ENCODE measurements at regions not wholly inside any gene's neighbourhood (a gene's known extent, or its start where the extent isn't known, plus 50 kb on each side); places are given as distances from the start of the nearest gene placed in this dataset.

DNA sequence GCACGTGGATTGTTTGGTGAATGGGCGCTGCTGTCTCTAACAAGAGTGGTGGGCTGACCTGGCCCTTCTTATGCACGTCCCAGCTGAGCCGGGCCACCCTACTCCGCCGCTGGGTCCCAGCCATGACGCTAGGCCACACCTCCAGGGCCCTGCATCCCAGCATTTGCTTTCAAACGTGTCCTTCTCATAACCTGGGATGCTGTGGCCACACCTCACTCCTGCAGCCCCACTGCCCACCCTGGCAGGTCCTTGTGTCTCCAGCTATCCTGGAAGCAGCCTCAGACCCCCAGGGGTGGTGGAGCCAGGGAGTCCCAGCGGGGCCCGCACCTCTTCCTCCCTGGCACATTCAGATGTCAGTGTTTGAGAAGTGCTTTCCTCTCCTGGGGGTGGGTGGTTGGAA, 168.6 kb downstream of the IRF8 start:
- no peak overlapping the region for H3K4me3 ChIP-seq (replicated peaks; ENCODE audit: low read depth, low read length)
- no peak for DNase-seq (ENCODE audit: extremely low read depth, insufficient read length)
- H3K36me3 ChIP-seq (ENCODE audit: control insufficient read depth, insufficient read depth, low read length), result no peaks in the 10 kb centered on the region
- H3K27me3 ChIP-seq (replicated peaks; ENCODE audit: control insufficient read depth, insufficient read depth, low read length), result no peaks in the 10 kb centered on the region; the same call in 1 of the 2 replicates
- TF ChIP-seq, protein P1, sequence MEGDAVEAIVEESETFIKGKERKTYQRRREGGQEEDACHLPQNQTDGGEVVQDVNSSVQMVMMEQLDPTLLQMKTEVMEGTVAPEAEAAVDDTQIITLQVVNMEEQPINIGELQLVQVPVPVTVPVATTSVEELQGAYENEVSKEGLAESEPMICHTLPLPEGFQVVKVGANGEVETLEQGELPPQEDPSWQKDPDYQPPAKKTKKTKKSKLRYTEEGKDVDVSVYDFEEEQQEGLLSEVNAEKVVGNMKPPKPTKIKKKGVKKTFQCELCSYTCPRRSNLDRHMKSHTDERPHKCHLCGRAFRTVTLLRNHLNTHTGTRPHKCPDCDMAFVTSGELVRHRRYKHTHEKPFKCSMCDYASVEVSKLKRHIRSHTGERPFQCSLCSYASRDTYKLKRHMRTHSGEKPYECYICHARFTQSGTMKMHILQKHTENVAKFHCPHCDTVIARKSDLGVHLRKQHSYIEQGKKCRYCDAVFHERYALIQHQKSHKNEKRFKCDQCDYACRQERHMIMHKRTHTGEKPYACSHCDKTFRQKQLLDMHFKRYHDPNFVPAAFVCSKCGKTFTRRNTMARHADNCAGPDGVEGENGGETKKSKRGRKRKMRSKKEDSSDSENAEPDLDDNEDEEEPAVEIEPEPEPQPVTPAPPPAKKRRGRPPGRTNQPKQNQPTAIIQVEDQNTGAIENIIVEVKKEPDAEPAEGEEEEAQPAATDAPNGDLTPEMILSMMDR (IDR thresholded peaks at IDR 0.05; ENCODE audit: insufficient read depth, low read length, poor library complexity, severe bottlenecking), result no peak

DNA sequence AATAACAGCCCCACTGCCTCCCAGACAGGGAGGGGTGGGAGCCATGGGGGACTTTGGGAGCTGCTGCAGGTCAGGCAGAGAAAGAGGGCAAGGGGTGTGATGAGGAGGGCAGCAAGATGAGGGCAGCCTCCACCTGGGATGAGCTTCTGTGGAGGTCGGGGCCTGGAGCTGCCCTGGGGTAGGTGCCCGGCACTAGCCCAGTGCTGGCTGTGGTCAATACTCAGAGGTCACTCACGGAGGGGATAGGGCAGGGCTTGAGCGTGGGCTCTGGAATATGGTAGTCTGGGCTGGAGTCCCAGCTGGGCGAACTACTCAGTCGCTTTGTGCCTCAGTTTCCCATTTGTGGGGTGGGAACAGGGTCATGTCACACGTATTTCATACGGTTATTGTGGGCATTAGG, 169.0 kb downstream of the IRF8 start:
- Histone ChIP-seq H3K4me3 (replicated peaks; ENCODE audit: low read depth, low read length) (no peak overlapping the region), H3K36me3 (ENCODE audit: control insufficient read depth, insufficient read depth, low read length) (no peaks in the 10 kb centered on the region), H3K27me3 (replicated peaks; ENCODE audit: control insufficient read depth, insufficient read depth, low read length) (no peaks in the 10 kb centered on the region; the same call in 1 of the 2 replicates)
- TF ChIP-seq, protein P1 (IDR thresholded peaks at IDR 0.05; ENCODE audit: insufficient read depth, low read length, poor library complexity, severe bottlenecking), result no peak
- DNase-seq (ENCODE audit: extremely low read depth, insufficient read length), result no peak

DNA sequence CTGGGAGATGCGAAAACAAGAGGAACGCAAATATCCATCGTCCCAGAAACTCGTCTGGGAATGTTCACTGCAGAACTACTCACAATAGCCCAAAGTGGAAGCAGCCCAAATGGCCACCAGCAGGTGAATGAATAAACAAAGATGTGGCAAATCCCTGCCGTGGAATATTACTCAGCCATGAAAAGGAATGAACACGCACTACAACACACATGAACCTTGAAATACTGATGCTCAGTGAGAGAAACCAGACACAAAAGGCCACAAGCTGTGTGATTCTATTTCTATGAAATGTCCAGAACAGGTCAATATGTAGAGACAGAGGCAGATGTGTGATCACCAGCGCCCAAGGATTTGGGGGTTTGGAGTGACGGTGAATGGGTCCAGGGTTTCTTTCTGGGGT, 169.8 kb downstream of the IRF8 start:
- Histone ChIP-seq H3K36me3 (ENCODE audit: control insufficient read depth, insufficient read depth, low read length) (no peaks in the 10 kb centered on the region), H3K27me3 (replicated peaks; ENCODE audit: control insufficient read depth, insufficient read depth, low read length) (no peaks in the 10 kb centered on the region; the same call in 1 of the 2 replicates), H3K4me3 (replicated peaks; ENCODE audit: low read depth, low read length) (no peak overlapping the region)
- DNase-seq (ENCODE audit: extremely low read depth, insufficient read length), result no peak
- TF ChIP-seq, protein P1 (IDR thresholded peaks at IDR 0.05; ENCODE audit: insufficient read depth, low read length, poor library complexity, severe bottlenecking), result no peak

DNA sequence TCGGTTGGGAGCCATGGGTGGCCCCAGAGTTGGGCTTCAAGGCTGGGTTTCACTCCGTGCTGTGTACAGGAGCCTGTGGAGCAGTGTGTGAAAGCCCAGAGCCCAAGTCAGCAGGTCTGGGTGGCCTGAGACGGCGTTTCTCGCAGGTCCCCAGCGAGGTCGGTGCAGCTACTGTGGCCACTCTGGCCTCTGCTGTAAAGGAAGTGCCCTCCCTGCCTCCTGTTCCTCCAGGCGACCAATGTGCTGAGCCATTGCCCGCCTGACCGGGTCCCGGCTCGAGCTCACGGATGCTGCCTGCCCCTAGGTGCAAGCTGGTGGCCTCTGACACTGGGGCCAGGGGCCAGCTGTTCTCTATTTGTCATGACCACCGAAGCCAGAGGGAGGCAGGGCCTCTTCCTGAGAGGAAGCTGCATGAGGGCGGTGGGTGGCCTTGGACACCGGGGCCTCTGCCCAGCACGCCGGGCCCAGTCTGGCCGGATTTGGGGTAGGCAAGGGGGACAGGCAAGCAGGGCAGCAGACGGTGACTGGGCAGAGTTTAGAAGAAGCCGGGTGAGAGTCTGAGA, 170.9 kb downstream of the IRF8 start:
- Histone ChIP-seq H3K4me3 (replicated peaks; ENCODE audit: low read depth, low read length) (no peak overlapping the region), H3K27me3 (replicated peaks; ENCODE audit: control insufficient read depth, insufficient read depth, low read length) (no peaks in the 10 kb centered on the region; the same call in 1 of the 2 replicates), H3K36me3 (ENCODE audit: control insufficient read depth, insufficient read depth, low read length) (no peaks in the 10 kb centered on the region)
- no peak for DNase-seq (ENCODE audit: extremely low read depth, insufficient read length)
- TF ChIP-seq, protein P1 (IDR thresholded peaks at IDR 0.05; ENCODE audit: insufficient read depth, low read length, poor library complexity, severe bottlenecking), result no peak

DNA sequence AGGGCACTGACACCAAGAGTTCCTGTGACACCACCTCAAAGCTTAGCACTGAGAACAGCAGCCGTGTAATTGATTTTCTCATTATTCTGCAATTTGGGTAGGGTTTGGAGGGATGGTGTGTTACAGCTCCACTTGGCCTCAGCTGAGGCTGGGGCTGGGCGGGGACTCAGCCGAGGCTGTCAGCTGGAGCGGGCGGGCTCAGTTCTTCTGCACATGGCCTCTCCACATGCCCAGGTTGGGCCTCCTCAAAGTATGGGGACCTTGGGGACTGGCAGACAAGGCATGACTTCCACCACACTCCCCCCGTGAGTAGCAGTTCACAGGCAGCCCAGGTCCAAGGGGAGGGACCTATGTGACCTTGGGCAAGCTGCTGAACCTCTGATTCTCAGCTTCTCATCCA, 171.5 kb downstream of the IRF8 start:
- H3K36me3 ChIP-seq (ENCODE audit: control insufficient read depth, insufficient read depth, low read length), result no peaks in the 10 kb centered on the region
- H3K27me3 ChIP-seq (replicated peaks; ENCODE audit: control insufficient read depth, insufficient read depth, low read length), result no peaks in the 10 kb centered on the region; the same call in 1 of the 2 replicates
- no peak for DNase-seq (ENCODE audit: extremely low read depth, insufficient read length)

More for the DNA sequence above, 171.5 kb downstream of the IRF8 start:
- H3K4me3 ChIP-seq (replicated peaks; ENCODE audit: low read depth, low read length), result no peak overlapping the region
- TF ChIP-seq, protein P1 (IDR thresholded peaks at IDR 0.05; ENCODE audit: insufficient read depth, low read length, poor library complexity, severe bottlenecking), result no peak

All from GM06990 (cell line).